T47D (cell line): ENCODE measurements at regions not wholly inside any gene's neighbourhood (a gene's known extent, or its start where the extent isn't known, plus 50 kb on each side); places are given as distances from the start of the nearest gene placed in this dataset.
"Not testable (repeated sequence)": the region's sequence is repeated elsewhere in the genome, so short reads cannot be mapped to it uniquely, and the experiment has no call there.

Experiments used
- DNase-seq, 2 experiments: peaks; one replicate each; pipeline versions ENCODE4 v3.0.0 to v3.0.0-alpha.2; 2011 to 2012; ENCODE audit warnings: low read depth in 1 of 2, low spot score in 1 of 2
- JUND ChIP-seq: IDR thresholded peaks from 2 replicates; pipeline ENCODE4 v1.6.1; 2012; ENCODE audit warnings: low read depth
- in situ Hi-C: cut with HindIII; loops from 2 replicates; pipeline ENCODE4 v1.10.0; 2016; ENCODE audit warnings: low sequenced_read_pairs, low pct_unique_long_range_greater_than_20kb

DNA sequence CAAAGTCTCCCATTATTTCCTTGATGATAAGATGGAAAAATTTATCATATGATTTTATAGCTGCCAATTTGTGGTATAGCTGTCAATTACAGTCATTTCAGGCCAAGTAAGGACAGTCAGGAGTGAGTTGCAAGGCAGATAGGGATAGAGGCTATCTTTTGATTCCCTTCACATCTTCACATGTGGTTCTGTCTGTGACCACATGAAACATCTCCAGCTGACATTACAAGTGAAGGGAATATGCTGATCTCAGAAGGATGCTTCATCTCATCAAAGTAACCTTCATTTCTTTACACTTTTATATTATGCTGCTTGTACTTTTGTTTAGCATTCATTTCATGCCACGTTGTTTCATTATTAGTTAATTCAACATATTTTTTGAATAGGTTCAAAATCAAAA lies 136.9 kb upstream of the CFAP20DC start:
- DNase-seq = no peak
- in situ Hi-C loops = no loop called here
- no peak for TF ChIP-seq JUND

DNA sequence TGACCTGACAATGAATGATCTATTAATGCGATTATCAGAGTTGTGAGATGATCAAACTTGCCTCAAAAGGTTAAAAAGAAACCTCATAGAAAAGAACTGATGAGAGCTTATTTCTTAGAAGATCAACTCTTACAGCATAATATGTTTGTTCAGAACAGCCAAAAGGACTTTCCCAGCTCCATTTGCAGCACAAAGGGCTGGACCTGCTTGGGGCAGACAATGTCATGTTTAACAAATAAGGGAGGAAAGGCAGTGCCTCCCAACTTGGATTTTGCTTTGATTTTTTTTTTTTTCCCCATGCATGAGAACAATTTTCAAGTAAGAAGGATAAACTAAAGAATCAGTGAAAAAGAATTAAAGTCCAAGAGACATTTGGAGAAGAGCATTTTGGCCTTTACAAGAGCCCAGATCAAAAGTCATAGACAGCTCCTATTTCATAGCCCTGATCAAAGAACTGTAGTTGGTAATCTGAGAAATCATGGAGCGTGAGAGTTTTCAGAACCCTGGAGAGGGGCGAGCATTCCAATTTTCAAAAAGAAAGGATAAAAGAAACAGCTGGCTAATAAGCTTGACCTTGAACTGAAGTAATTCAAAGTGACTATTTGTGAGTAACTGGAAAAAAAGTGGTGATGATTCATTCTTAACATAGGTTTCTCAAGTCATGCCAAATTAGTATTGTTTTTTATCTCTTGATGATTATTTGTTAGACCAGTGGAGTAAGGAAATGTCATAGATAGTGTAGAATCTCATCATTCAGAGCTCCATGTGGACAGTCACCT lies 136.0 kb upstream of the CFAP20DC start:
- DNase-seq = peak in 1 of 2 experiments; percentile 16
- in situ Hi-C loops = no loop called here
- no peak for TF ChIP-seq JUND

DNA sequence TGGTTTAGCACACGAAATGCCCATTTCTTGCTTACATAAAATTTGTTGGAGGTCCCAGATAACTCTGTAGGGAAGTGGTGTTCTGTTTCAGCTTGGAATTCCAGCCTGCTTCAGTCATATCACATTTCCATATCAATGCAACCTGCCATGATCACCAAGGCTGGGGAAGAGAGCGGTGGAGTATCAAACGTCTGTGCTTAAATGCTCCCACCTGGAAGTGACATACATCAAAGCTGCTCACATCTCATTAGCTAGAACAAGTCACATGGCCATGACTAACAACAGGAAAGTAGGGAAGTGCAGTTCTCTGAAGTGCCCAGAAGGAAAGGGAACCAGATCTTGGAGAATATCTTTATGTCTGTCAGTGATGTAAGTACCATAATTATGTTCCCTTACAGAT lies 130.2 kb upstream of the CFAP20DC start:
- no peak for DNase-seq
- no peak for TF ChIP-seq JUND
- in situ Hi-C loops = no loop called here

DNA sequence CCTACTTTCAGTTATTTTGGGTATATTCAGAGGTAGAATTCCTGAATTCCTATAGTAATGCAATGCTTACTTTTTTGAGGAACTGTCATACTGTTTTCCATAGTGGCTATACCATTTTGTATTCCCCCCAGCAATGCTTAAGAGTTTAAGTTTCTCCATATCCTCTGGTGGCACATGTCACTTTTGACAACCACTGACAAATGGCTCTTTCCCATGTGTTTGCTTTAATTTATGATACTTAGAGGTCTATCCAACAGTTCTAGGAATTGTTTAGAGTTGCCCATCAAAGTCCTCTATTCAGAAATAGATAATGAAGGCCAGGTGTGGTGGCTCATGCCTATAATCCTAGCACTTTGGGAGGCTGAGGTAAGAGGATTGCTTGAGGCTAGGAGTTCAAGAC lies 128.9 kb upstream of the CFAP20DC start:
- no peak for DNase-seq
- in situ Hi-C loops = no loop called here
- no peak for TF ChIP-seq JUND

DNA sequence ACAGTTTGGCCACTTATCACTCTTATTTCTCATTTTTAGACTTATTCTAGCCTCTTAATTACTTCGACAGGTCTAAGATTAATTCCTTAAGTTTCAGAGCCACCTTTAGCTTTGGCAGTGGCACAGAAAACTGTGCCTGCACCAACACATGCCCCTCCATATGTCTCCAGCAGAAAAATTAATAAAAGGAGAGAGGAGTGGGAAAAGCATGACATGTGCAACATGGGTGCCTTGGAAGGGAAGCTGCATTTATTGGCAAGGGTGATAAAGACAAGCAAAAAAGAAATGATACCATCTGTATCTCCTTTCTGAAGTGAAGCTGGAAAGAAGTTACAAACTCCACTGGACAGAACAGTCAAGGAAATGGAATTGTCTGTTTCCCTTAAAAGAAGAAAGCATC lies 121.7 kb upstream of the CFAP20DC start:
- in situ Hi-C loops = no loop called here
- TF ChIP-seq JUND = no peak
- no peak for DNase-seq

DNA sequence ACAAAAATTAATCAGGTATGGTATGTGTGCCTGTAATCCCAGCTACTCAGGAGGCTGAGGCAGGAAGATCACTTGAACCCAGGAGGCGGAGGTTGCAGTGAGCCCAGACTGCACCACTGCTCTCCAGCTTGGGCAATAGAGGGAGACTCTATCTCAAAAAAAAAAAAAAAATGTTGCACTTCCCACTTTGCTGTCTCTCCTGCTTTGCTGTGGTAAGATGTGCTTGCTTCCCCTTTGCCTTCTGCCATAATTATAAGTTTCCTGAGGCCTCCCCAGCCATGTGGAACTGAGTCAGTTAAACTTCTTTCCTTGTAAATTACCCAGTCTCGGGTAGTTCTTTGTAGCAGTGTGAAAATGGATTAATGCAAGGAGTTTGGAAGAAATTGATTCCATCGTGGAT lies 120.3 kb upstream of the CFAP20DC start:
- in situ Hi-C loops, DNase-seq: not testable (repeated sequence)

DNA sequence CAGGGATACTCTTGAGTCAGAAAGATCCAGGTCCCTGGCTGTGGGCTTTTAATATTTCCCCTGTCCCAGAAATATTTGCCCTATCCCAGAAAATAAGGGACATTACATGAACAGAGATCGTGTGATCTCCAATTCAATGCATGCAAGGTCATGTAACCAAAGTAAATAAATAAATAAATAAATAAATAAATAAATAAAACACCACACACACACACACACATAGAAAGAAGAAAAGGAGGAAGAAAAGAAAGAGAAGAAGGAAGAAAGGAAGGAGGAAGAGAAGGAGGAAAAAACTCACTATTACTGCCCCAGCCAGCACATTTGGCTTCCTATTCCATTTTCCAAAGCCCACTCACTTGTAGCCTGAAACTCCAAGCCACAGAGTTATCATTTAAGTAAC lies 117.9 kb upstream of the CFAP20DC start:
- in situ Hi-C loops = no loop called here
- TF ChIP-seq JUND = no peak
- no peak for DNase-seq

DNA sequence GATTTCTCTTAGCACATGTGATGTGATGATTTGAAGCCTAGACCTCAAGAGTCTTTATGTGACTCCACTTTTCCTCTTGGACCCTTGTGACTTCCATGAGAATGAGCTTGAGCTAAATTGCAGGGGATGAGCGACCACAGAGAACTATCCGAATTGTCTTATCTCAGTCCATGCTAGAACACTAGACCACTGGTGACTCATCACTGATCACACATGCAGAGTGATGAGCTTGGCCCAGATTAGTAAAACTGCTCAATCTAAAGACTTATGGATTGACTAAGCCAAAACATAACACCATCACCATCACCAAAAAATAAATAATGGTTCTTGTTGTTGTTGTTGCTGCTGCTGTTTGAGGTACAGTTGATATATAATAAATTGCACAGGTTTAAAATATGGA lies 114.1 kb upstream of the CFAP20DC start:
- no peak for TF ChIP-seq JUND
- DNase-seq = no peak
- in situ Hi-C loops = no loop called here

DNA sequence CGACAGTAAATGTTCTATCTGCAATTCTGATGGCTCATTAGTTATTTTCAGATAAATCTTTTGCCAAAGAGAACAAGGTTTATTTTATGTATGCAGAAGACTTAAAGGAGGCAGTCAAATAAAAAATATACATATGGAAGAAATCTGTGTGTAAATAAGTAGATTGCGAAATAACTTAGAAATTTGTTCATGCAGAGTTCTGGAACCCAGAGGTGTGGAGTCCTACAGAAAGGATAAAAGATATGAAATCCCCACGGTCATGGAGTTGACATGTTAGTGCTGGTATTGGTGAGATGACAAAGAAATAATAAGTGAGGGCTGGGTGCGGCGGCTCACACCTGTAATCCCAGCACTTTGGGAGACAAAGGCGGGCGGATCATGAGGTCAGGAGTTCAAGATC lies 111.2 kb upstream of the CFAP20DC start:
- in situ Hi-C loops = no loop called here
- no peak for DNase-seq
- TF ChIP-seq JUND = no peak

DNA sequence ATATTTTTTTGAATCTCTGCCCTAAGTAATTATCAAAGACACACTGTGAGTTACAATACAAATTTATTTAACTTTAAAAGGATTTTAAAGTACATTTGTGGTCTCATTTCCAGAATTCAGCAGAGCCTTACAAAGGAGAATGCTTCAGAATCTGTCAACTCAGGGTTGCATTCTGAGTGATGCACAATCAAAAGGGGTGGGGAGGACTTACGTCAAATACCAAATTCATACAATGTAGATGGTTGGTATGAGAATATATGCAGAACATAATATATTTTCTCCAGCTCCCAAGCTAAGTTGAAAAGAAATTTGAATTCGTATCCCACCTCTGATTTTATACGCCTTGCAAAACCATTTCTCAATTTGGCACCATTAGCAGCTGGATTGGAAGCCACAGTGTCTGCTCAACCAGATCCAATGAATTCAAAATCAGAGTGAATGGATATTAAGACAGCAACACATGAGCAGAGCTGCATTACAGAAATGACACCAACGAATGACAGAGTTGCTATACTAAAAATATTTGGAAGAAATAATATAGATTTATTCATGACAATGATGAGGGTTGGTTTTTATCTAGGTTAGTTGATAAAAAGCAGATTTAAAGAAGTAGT lies 110.4 kb upstream of the CFAP20DC start:
- TF ChIP-seq JUND = no peak
- no peak for DNase-seq
- in situ Hi-C loops = no loop called here

DNA sequence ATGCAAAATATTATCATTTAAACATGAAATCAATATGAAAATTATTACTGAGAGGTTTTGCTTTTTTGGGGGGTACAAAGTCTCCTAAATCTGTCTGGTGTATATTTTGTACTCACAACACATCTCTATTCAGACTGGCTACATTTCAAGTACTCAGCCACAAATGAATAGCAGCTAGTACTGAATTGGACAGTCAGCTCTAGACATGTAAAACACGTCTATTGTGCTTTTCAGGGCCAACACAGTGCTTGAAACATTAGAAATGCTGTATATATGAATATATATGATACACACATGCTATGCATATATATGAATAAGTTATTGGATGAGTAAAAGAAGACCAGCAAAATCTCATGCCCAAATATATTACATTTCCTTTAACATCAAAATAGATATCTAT lies 103.8 kb upstream of the CFAP20DC start:
- DNase-seq = no peak
- TF ChIP-seq JUND = no peak
- in situ Hi-C loops = no loop called here

DNA sequence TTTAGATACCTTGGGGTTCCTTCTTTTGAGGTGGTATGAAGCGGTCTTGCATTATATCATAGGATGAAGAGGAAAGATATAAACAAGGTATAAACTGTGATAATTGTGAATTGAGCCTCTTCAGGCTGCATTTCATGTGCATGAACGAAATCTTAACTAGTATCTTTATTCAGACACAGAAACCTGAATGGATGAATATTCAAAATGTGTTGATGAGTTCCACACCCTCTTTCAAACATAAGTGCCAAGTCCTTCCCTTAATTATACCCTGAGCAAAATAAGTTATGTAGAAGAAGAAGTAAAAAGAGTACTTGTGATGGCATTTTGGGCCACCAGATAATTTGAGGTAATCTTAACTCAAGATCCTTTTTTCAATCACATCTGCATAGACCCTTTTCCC lies 103.1 kb upstream of the CFAP20DC start:
- no peak for DNase-seq
- in situ Hi-C loops = no loop called here
- no peak for TF ChIP-seq JUND

DNA sequence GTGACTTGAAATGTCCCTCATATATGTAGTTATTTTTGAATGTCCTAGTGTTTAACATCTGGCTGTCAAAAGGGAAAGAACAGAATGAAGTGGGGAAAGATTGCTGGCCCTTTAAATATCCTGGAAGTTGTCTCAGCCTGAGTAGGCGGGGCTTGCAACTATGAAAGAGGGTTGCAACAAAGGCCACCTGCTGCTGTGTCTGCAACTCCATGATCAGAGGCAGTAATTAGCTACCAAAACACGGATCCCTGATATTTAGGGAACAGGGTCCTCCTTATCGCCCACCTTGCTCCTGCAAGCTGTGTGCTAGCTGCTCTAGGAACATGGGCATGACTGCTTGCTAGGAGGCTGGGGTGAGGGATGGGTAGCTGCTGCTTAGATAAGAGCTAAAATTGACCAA lies 100.2 kb upstream of the CFAP20DC start:
- in situ Hi-C loops = no loop called here
- TF ChIP-seq JUND = no peak
- DNase-seq = peak in 1 of 2 experiments; percentile 9

DNA sequence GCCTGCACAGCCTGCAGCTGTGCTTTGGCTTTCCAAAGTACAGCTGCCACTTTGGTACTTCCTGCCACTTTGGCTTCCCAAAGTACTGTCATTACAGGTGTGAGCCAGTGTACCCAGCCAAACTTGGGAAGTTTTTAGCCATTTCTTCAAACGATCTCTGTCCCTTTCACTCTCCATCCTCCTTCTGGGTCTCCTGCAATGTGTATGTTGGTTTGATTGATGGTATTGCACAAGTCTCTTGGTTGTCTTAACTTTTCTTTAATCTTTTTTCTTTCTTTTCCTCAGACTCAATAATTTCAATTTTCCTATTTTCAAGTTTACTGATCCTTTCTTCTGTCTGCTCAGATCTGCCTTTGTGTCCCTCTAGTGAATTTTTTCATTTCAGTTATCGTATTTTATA lies 99.3 kb upstream of the CFAP20DC start:
- DNase-seq = no peak
- in situ Hi-C loops = no loop called here
- TF ChIP-seq JUND = no peak
